ENCODE measurements at regions not wholly inside any gene's neighbourhood (a gene's known extent, or its start where the extent isn't known, plus 50 kb on each side); places are given as distances from the start of the nearest gene placed in this dataset.

GRCh38 chr2:235206399-235206798 lies 254.6 kb downstream of the SH3BP4 start:
- Histone ChIP-seq H3K4ac (ENCODE audit: low read depth, low read length) (no peak overlapping the region), H3K27ac (ENCODE audit: low read depth, low read length) (no peak overlapping the region), H3K9me3 (ENCODE audit: insufficient read depth, low read depth, low read length) (no peaks in the 10 kb centered on the region), H3K14ac (ENCODE audit: low read length) (no peak overlapping the region), H2BK12ac (ENCODE audit: low read length) (no peak overlapping the region), H3K9ac (ENCODE audit: low read length) (no peak overlapping the region), H4K12ac (ENCODE audit: low read depth, low read length) (no peak overlapping the region), H2BK5ac (ENCODE audit: low read depth, low read length, poor library complexity) (no peak overlapping the region), H3K4me1 (ENCODE audit: control insufficient read depth in 1 of 2, insufficient read depth in 2 of 2, low read length in 2 of 2) (peaks cover 0 to 3% of the 10 kb centered on the region in 2 experiments), H3K27me3 (ENCODE audit: insufficient read depth, low read length) (no peaks in the 10 kb centered on the region), H3K79me1 (ENCODE audit: low read length) (no peaks in the 10 kb centered on the region), H3K36me3 (ENCODE audit: control insufficient read depth in 1 of 2, insufficient read depth in 2 of 2, low read length in 2 of 2) (no peaks in the 10 kb centered on the region), H4K91ac (ENCODE audit: low read depth, low read length) (no peak overlapping the region), H3K23ac (ENCODE audit: low read length) (no peak overlapping the region), H3K79me2 (ENCODE audit: control insufficient read depth, insufficient read depth, low read length, poor library complexity) (no peaks in the 10 kb centered on the region), H3K4me3 (ENCODE audit: low read depth, low read length) (no peak overlapping the region), H2AFZ (ENCODE audit: insufficient read depth, low read length, poor library complexity) (no peak overlapping the region), H3K18ac (ENCODE audit: low read length) (no peak overlapping the region), H3K4me2 (ENCODE audit: low read length) (no peak overlapping the region), H2BK120ac (ENCODE audit: insufficient read depth, low read length, poor library complexity) (no peak overlapping the region), H2AK5ac (ENCODE audit: low read length) (no peak overlapping the region), H4K8ac (ENCODE audit: low read depth, low read length) (no peak overlapping the region)
- WGBS (ENCODE audit: extremely low coverage, insufficient coverage, insufficient read length) = no CpG with 5 or more reads among the region's 10 CpGs
- peak in 1 of 2 donors; percentile 13 for DNase-seq

- WGBS (ENCODE audit: extremely low coverage, insufficient coverage, insufficient read length) = no CpG with 5 or more reads among the region's 5 CpGs
- Histone ChIP-seq H4K8ac (ENCODE audit: low read depth, low read length) (no peak overlapping the region), H2BK12ac (ENCODE audit: low read length) (no peak overlapping the region), H2BK120ac (ENCODE audit: insufficient read depth, low read length, poor library complexity) (no peak overlapping the region), H3K9me3 (ENCODE audit: insufficient read depth, low read depth, low read length) (no peaks in the 10 kb centered on the region), H3K4ac (ENCODE audit: low read depth, low read length) (no peak overlapping the region), H3K4me1 (ENCODE audit: control insufficient read depth in 1 of 2, insufficient read depth in 2 of 2, low read length in 2 of 2) (no peaks in the 10 kb centered on the region), H3K79me2 (ENCODE audit: control insufficient read depth, insufficient read depth, low read length, poor library complexity) (no peaks in the 10 kb centered on the region), H3K9ac (ENCODE audit: low read length) (no peak overlapping the region), H4K12ac (ENCODE audit: low read depth, low read length) (no peak overlapping the region), H2BK5ac (ENCODE audit: low read depth, low read length, poor library complexity) (no peak overlapping the region), H3K14ac (ENCODE audit: low read length) (no peak overlapping the region), H3K27me3 (ENCODE audit: insufficient read depth, low read length) (no peaks in the 10 kb centered on the region), H3K18ac (ENCODE audit: low read length) (no peak overlapping the region), H3K23ac (ENCODE audit: low read length) (no peak overlapping the region), H3K4me2 (ENCODE audit: low read length) (no peak overlapping the region), H3K36me3 (ENCODE audit: control insufficient read depth in 1 of 2, insufficient read depth in 2 of 2, low read length in 2 of 2) (no peaks in the 10 kb centered on the region), H3K79me1 (ENCODE audit: low read length) (no peaks in the 10 kb centered on the region), H2AK5ac (ENCODE audit: low read length) (no peak overlapping the region), H3K27ac (ENCODE audit: low read depth, low read length) (no peak overlapping the region), H2AFZ (ENCODE audit: insufficient read depth, low read length, poor library complexity) (no peak overlapping the region), H4K91ac (ENCODE audit: low read depth, low read length) (no peak overlapping the region), H3K4me3 (ENCODE audit: low read depth, low read length) (no peak overlapping the region)
- DNase-seq = no peak
These were observed 255.3 kb downstream of the SH3BP4 start for GRCh38 chr2:235206980-235207579.

- no peak overlapping the region for H2BK12ac ChIP-seq (ENCODE audit: low read length)
These were observed 259.2 kb downstream of the SH3BP4 start for GRCh38 chr2:235211056-235211455.

GRCh38 chr2:235212501-235213158 lies 260.8 kb downstream of the SH3BP4 start:
- Histone ChIP-seq H2AK5ac (ENCODE audit: low read length) (no peak overlapping the region), H3K9me3 (ENCODE audit: insufficient read depth, low read depth, low read length) (no peaks in the 10 kb centered on the region), H4K8ac (ENCODE audit: low read depth, low read length) (no peak overlapping the region), H2AFZ (ENCODE audit: insufficient read depth, low read length, poor library complexity) (no peak overlapping the region), H3K4me1 (ENCODE audit: control insufficient read depth in 1 of 2, insufficient read depth in 2 of 2, low read length in 2 of 2) (peaks cover 0 to 2% of the 10 kb centered on the region in 2 experiments), H3K4me3 (ENCODE audit: low read depth, low read length) (no peak overlapping the region), H3K4ac (ENCODE audit: low read depth, low read length) (no peak overlapping the region), H3K36me3 (ENCODE audit: control insufficient read depth in 1 of 2, insufficient read depth in 2 of 2, low read length in 2 of 2) (no peaks in the 10 kb centered on the region), H3K14ac (ENCODE audit: low read length) (no peak overlapping the region), H4K12ac (ENCODE audit: low read depth, low read length) (no peak overlapping the region), H2BK120ac (ENCODE audit: insufficient read depth, low read length, poor library complexity) (no peak overlapping the region), H3K18ac (ENCODE audit: low read length) (no peak overlapping the region), H2BK12ac (ENCODE audit: low read length) (no peak overlapping the region), H3K27ac (ENCODE audit: low read depth, low read length) (no peak overlapping the region), H4K91ac (ENCODE audit: low read depth, low read length) (no peak overlapping the region), H3K79me2 (ENCODE audit: control insufficient read depth, insufficient read depth, low read length, poor library complexity) (no peaks in the 10 kb centered on the region), H3K27me3 (ENCODE audit: insufficient read depth, low read length) (no peaks in the 10 kb centered on the region), H3K23ac (ENCODE audit: low read length) (no peak overlapping the region), H3K9ac (ENCODE audit: low read length) (no peak overlapping the region), H3K4me2 (ENCODE audit: low read length) (no peak overlapping the region), H2BK5ac (ENCODE audit: low read depth, low read length, poor library complexity) (no peak overlapping the region), H3K79me1 (ENCODE audit: low read length) (no peaks in the 10 kb centered on the region)
- WGBS (ENCODE audit: extremely low coverage, insufficient coverage, insufficient read length) = no CpG with 5 or more reads among the region's 5 CpGs
- DNase-seq = no peak

More at GRCh38 chr2:235211056-235211455, 259.2 kb downstream of the SH3BP4 start:
- DNase-seq = no peak
- H3K18ac ChIP-seq (ENCODE audit: low read length) = no peak overlapping the region
- no peak overlapping the region for H3K4me3 ChIP-seq (ENCODE audit: low read depth, low read length)
- H3K36me3 ChIP-seq (ENCODE audit: control insufficient read depth in 1 of 2, insufficient read depth in 2 of 2, low read length in 2 of 2) = no peaks in the 10 kb centered on the region
- H2AK5ac ChIP-seq (ENCODE audit: low read length) = no peak overlapping the region
- H3K9me3 ChIP-seq (ENCODE audit: insufficient read depth, low read depth, low read length) = no peaks in the 10 kb centered on the region
- H2BK5ac ChIP-seq (ENCODE audit: low read depth, low read length, poor library complexity) = no peak overlapping the region
- H3K27ac ChIP-seq (ENCODE audit: low read depth, low read length) = no peak overlapping the region
- no CpG with 5 or more reads among the region's 2 CpGs for WGBS (ENCODE audit: extremely low coverage, insufficient coverage, insufficient read length)
- no peaks in the 10 kb centered on the region for H3K79me2 ChIP-seq (ENCODE audit: control insufficient read depth, insufficient read depth, low read length, poor library complexity)
- H4K91ac ChIP-seq (ENCODE audit: low read depth, low read length) = no peak overlapping the region
- no peak overlapping the region for H3K4me2 ChIP-seq (ENCODE audit: low read length)
- no peaks in the 10 kb centered on the region for H3K79me1 ChIP-seq (ENCODE audit: low read length)
- no peak overlapping the region for H4K8ac ChIP-seq (ENCODE audit: low read depth, low read length)
- no peak overlapping the region for H2BK120ac ChIP-seq (ENCODE audit: insufficient read depth, low read length, poor library complexity)
- no peaks in the 10 kb centered on the region for H3K27me3 ChIP-seq (ENCODE audit: insufficient read depth, low read length)
- H3K9ac ChIP-seq (ENCODE audit: low read length) = no peak overlapping the region
- no peak overlapping the region for H2AFZ ChIP-seq (ENCODE audit: insufficient read depth, low read length, poor library complexity)
- no peak overlapping the region for H4K12ac ChIP-seq (ENCODE audit: low read depth, low read length)
- H3K4ac ChIP-seq (ENCODE audit: low read depth, low read length) = no peak overlapping the region
- no peak overlapping the region for H3K23ac ChIP-seq (ENCODE audit: low read length)
- H3K14ac ChIP-seq (ENCODE audit: low read length) = no peak overlapping the region
- H3K4me1 ChIP-seq (ENCODE audit: control insufficient read depth in 1 of 2, insufficient read depth in 2 of 2, low read length in 2 of 2) = no peaks in the 10 kb centered on the region

All from trophoblast cell (in vitro differentiated cells and primary cell).